Activated naive CD4-positive, alpha-beta T cell (primary cell): ENCODE measurements at regions not wholly inside any gene's neighbourhood (a gene's known extent, or its start where the extent isn't known, plus 50 kb on each side); places are given as distances from the start of the nearest gene placed in this dataset.
"Not testable (repeated sequence)": the region's sequence is repeated elsewhere in the genome, so short reads cannot be mapped to it uniquely, and the experiment has no call there.

Source experiments
- DNase-seq, 4 experiments: peaks; one replicate each; lab custom pipeline; 2025; lab: John Stamatoyannopoulos, UW

- DNase-seq = no peak
Observed at GRCh38 chr14:86790408-86791364, 1202.3 kb downstream of the GALC start.

GRCh38 chr14:86788224-86788623, 1204.8 kb downstream of the GALC start:
- no peak for DNase-seq

- DNase-seq = no peak
Observed at GRCh38 chr14:86787717-86788116, 1205.3 kb downstream of the GALC start.

GRCh38 chr14:86782092-86782580, 1210.8 kb downstream of the GALC start:
- DNase-seq = no peak

- DNase-seq = no peak
Observed at GRCh38 chr14:86780876-86781510, 1212.0 kb downstream of the GALC start.

GRCh38 chr14:86780461-86780860, 1212.5 kb downstream of the GALC start:
- DNase-seq = no peak

GRCh38 chr14:86779416-86779815, 1213.6 kb downstream of the GALC start:
- no peak for DNase-seq

GRCh38 chr14:86777963-86778602, 1214.9 kb downstream of the GALC start:
- DNase-seq = no peak

GRCh38 chr14:86775896-86776295, 1217.1 kb downstream of the GALC start:
- DNase-seq = not testable (repeated sequence)

- no peak for DNase-seq
Observed at GRCh38 chr14:86774916-86775315, 1218.1 kb downstream of the GALC start.

GRCh38 chr14:86772075-86772474, 1220.9 kb downstream of the GALC start:
- DNase-seq = no peak

- no peak for DNase-seq
Observed at GRCh38 chr14:86770186-86770585, 1222.8 kb downstream of the GALC start.

GRCh38 chr14:86766469-86766868, 1226.5 kb downstream of the GALC start:
- DNase-seq = no peak

GRCh38 chr14:86761611-86762010, 1231.4 kb downstream of the GALC start:
- no peak for DNase-seq

GRCh38 chr14:86756521-86757190, 1226.7 kb downstream of the FLRT2 start:
- DNase-seq = no peak

- not testable (repeated sequence) for DNase-seq
Observed at GRCh38 chr14:86750488-86750887, 1220.5 kb downstream of the FLRT2 start.

- DNase-seq = no peak
Observed at GRCh38 chr14:86739761-86740160, 1209.8 kb downstream of the FLRT2 start.

- not testable (repeated sequence) for DNase-seq
Observed at GRCh38 chr14:86731427-86731826, 1201.5 kb downstream of the FLRT2 start.

GRCh38 chr14:86723254-86723624, 1193.3 kb downstream of the FLRT2 start:
- DNase-seq = no peak

- no peak for DNase-seq
Observed at GRCh38 chr14:86722612-86723253, 1192.8 kb downstream of the FLRT2 start.

- no peak for DNase-seq
Observed at GRCh38 chr14:86714575-86714974, 1184.6 kb downstream of the FLRT2 start.

- no peak for DNase-seq
Observed at GRCh38 chr14:86714153-86714552, 1184.2 kb downstream of the FLRT2 start.
